GM12892 (cell line): ENCODE measurements at regions not wholly inside any gene's neighbourhood (a gene's known extent, or its start where the extent isn't known, plus 50 kb on each side); places are given as distances from the start of the nearest gene placed in this dataset.

Source experiments
- POLR2A ChIP-seq: IDR thresholded peaks from 2 replicates; pipeline ENCODE4 v1.6.1; 2011; ENCODE audit warnings: low read depth, low read length, control low read depth
- POLR2AphosphoS5 ChIP-seq: IDR thresholded peaks from 2 replicates; pipeline ENCODE4 v1.6.1; 2011; ENCODE audit warnings: low read depth, low read length, control low read depth

GRCh38 chr1:118266436-118266835 lies 81.4 kb upstream of the SPAG17 start:
- TF ChIP-seq POLR2AphosphoS5 (no peak), POLR2A (no peak)
